ENCODE measurements at regions not wholly inside any gene's neighbourhood (a gene's known extent, or its start where the extent isn't known, plus 50 kb on each side); places are given as distances from the start of the nearest gene placed in this dataset.
"Not testable (repeated sequence)": the region's sequence is repeated elsewhere in the genome, so short reads cannot be mapped to it uniquely, and the experiment has no call there.

DNA sequence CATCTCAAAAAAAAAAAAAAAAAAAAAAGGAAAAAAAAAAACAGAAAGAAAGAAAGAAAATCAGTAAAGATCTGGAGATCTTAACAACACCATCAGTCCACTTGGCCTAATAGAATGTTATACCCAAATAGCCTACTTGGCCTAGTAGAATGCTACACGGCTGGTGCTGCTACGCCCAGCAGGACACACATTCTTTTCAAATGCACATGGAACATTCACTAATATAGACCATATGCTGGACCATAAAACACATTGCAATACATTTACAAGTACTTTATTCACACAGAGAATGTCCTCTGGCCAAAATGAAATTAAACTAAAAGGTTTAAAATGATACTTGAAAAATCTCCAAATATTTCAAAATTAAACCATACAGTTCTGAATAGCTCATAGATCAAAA, 80.0 kb upstream of the TNFAIP3 start:
- DNase-seq = no peak

DNA sequence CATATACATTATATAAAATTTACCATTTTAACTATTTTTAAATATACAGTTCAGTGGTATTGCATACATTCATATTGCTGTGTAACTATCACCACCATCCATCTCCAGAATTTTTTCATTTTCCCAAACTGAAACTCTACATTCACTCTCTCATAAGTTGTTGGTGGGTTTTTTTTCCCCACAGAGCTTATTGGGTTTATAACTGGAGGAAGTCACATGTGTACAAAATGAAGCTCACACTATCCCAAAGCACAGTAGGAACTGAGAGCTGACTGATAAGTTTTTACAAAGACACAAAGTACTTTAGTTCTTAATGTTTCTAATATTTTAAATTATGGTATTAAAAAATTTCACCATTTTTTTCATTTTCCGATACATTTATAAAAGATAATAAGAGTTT, 78.8 kb upstream of the TNFAIP3 start:
- no peak for DNase-seq

DNA sequence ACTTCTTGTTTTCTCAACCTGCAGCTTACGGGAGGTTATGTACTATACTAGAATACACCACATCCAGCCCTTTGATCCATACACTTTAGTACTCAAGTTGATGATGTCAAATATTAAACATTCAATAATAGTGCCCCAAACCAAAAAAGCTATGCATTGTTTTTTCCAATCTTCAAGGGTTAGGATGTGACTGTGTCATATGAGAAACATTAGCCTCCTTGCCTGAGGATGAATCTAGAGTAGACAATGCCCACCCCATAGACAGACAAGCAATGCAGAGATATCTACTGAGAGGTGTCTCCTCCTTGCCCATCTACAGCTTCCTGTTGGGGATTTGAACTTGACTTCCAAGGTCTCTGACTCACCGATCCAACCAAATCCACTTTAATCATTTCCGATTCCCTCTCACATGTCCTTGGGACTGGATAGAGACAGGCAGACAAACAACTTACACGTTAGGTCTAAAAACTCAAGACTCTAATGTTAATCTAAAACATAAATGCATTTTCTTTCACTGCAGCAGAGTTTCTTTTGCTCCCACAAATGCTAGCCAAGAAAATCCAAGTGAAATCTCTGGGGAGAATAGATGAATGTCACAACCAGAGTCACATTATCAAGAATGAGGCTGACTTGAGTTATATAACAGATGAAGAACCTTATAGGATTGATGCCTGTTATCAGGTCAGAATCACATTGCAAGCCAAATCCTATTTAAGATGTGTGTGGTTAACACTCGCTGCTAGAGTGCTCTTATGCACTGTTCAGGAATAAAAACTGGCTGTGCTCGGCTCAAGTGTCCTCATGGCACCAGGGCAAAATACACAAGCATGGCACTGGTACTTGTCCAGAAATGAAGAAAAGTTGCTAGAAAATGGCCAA, 75.5 kb upstream of the TNFAIP3 start:
- DNase-seq = no peak

DNA sequence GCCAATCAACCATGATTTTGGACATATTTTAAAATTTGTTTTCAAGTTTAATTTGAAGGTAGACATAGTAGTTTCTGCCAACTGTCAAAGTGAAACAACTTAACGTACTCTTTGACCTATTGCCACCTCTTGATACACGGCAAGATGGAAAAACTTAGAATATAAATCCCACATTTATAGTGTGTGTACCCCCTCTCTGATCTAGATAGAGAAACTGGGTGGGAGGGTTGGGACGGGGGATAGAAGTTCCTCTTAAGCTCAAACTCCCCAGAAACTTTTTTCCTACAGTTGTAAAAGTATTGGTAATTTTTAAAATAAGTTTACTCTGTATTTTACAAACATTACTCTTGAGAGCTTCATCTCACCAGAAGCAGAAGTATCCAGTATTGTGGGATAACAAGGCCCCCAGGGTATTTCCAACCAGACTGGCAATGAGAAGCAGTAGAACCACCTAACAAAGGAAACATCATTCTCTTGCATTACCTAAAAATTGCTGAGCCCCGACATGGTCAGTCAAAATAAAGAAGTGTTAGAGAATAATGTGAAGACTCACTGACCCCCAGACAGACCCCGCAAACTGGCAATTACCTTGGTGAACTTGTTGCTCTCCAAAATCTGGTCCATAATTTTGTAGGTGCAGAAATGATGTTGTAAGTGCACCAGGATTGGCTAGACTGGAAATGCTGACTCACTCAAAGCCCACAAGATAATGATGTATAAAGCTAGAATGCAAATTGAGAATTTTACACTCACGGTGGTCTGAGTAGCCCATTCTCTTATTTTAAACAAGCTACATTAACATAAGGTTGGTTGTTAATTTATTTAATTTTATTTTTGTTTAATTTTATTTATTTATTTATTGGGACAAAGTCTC, 74.7 kb upstream of the TNFAIP3 start:
- no peak for DNase-seq

DNA sequence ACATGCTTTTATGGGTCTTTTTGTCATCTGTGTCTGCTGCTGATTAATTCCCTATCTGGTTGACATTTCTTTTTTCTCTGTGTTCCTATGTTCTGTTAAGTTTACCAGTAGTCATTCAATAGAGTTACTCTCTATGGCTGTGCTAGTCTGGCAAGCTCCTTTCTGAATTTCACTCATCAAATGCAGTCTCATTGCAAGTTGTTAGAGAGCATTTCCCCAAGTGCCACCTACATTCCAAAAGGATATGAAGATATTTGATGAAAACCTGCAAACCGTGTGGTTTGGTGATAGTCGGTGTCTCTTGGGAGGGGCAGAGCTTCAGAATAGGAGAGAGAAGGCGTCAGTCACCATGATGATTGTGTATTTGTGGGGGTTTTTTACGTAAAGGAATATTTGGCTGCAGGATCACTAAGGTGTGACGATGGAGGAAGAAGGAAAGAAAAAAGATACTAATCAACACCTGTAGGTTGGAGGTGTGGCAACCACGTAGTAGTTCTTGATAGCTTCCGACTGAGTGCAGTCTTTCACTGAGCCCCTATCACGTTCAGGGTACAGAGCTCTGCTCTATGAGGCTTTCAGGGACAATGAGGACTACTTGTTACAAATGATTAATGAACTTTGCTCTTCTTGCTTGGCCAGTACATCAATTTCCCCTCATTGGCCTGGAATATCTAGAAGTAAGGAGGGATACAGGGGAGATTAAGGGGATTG, 73.1 kb upstream of the TNFAIP3 start:
- no peak for DNase-seq

DNA sequence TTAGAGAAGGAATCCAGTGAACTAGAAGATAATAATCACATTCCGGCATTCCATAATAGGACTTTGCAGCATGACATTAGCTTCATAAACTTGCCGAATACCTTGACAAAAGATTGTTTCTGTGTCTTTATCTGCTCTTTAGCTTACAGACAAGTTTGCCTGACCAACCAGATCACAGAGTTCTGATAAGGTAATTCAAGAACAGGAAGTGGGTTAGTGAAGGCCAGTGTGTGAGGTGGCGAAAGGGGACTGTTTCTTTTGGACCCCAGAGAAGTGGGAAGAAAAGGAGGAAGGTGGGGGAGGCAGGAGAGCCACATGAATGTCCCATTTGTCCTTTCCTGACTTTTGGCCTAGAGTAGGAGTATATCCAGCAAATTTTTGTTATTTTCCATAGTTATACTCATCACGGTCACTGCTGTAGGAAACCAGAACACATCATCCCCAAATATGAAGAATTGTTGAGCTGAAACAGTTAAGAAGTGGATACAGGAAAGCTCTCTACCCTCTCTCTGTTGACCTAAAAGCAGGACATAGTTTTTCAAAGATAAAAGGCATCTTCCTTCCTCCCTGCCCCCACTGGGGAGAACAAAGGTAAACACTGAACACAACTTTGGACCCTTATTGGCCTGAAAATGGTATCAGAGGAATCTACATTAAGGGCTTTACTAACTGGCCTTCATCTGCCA, 72.4 kb upstream of the TNFAIP3 start:
- no peak for DNase-seq

DNA sequence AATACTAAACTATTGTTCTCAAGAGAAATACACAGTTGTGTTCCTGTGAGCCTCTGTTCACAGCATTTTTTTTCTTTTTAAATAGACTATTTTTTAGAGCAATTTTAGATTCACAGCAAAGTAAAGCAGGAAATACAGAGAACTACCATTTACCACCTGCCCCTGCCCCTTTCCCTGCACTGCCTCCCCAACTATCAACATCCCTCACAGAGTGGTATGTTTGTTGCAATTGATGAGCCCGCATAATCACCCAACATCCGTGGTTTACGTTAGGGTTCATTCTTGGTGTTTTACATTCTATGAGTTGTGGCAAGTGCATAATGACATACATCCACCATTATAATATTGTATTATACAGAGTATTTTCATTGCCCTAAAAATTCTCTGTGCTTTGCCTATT, 71.6 kb upstream of the TNFAIP3 start:
- no peak for DNase-seq

DNA sequence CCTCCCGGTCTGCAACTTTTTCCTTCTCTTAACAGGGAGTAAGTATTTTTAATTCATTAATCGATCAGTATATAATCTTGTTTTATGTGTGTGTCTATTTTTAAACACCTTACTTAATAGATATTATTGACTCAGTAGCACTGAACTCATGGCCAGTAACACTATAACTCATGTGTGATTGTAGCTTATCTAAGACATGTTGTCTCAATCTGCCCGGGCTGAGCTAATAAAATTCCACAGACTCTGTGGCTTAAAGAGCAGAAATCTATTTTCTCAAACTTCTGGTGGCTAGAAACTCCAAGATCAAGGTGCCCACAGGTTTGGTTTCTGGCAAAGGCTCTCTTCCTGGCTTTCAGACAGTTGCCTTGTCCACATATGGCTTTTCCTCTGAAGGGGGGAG, 68.8 kb upstream of the TNFAIP3 start:
- no peak for DNase-seq

DNA sequence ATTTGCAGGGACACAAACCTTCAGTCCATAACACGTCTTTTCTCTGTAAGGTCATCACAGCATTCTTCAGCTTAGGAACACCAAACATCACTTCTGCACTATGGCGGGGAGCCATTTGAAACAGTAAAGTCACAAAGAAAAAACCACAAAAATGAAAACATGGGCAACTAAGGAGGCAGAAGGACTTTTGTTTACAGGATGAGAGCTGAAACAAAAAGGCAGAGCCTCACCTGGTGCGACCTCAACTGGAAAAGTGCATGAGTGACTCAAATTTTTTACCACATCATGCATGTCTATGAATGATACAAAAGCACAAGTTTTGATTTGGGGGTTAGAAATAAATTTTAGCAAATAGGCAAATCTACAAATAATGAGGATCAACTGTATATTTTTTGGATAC, 68.2 kb upstream of the TNFAIP3 start:
- DNase-seq = no peak

DNA sequence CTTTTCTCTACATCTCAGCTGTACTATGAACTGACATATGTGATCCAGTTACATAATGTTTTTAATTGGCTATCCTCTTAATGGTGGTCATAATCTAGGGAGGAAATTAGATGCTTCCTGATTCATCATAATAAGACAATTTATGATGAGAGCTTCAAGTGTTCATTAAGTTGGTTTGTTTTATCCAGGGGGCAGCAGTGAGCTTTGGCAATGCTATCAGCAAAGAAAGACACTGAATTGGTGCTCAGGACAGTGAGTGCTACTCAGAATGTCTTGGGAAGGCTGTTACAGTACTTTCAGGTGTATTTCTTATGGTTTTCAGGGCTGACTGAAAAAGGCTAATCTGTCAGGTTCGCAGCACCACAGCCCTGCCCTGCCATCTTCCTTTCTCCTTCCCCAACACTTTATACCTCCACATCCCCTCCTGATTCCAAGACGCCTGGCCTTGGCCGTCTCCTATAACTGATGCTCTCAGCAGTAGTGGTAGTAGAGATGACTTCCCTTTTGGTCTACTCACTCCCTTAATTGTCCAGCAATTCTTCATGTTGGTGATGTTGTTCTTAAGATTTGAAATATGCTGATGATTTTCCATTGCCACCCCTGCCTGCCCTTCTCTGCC, 67.0 kb upstream of the TNFAIP3 start:
- DNase-seq = no peak

DNA sequence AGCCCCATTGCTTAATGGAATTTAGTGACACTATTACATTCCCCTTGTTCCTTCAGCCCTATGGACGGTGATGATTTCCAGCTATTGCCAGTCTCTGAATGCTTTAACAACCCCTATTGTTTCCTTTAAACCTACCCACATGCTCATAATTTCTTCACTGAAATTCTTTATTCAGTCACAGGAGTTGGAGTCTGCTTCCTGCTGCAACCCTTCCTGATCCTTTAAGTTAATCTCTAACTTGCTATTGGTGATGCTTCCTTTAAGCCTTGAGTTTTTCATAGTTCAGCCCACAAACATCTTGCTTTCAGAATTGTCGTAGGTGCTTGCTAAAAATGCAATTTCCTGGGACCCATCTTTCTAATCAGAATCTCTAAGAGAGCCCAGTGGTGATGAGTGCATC, 66.3 kb upstream of the TNFAIP3 start:
- no peak for DNase-seq

DNA sequence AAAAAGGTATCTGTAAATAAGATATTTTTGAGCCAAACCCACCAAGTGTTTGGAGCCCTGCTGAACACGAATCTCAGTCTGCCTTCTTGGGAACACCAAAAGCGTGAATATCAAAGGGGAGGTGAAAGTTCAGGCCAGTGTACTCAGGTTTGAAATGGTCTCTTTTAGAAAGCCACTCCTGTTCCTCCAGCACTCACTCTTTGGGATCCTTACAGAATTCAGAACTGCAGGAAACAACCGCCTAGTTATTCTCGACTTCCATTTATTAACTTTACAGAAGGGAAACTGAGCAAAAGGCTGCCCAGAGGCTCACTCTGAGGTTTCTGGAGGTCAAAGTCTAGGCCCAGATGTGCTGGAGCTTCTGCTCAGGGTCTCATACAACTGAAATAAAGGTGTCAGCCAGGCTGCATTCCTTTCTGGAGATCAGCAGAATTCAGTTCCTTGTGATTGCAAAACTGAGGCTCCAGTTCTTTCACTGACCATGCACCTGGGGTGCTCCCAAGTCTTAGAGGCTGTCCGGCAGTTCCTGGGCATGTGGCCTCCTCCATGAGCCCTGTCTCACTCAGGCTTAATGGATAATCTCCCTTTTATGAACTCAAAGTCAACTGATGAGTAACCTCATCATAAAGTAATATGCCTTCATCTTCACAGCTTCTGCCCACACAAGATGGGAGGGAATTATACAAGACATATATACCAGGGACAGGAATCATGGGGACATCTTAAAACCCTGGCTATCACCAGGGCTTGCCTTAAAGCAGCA, 65.5 kb upstream of the TNFAIP3 start:
- no peak for DNase-seq

DNA sequence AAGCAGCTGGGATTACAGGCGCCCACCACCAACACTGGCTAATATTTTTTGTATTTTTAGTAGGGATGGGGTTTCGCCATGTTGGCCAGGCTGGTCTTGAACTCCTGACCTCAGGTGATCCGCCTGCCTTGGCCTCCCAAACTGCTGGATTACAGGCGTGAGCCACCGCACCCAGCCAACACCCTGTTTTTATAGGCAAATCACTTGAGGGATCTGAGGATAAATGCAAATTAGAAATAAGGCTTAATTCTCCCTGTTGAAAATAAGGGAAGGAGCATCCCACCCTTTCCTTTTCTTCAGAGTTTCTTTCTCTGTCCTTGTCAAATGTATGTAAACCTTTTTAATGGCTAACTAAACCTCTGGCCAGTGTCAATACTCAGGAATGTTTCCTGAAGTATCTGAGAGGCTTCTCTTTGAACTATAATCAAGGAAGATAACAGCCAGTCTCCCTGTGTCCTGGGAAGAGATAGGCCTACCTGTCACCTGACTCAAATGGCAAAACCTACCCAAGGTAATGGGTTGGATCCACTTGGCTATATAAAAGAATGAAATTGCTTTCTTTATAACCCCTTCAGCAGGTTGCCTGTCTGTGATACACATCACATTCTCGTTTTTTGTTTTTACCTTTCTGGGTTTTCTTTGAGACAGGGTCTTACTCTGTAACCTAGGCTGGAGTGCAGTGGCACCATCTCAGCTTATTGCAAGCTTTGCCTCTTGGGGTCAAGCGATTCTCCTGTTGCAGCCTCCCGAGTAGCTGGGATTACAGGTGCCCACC, 64.5 kb upstream of the TNFAIP3 start:
- DNase-seq = no peak

DNA sequence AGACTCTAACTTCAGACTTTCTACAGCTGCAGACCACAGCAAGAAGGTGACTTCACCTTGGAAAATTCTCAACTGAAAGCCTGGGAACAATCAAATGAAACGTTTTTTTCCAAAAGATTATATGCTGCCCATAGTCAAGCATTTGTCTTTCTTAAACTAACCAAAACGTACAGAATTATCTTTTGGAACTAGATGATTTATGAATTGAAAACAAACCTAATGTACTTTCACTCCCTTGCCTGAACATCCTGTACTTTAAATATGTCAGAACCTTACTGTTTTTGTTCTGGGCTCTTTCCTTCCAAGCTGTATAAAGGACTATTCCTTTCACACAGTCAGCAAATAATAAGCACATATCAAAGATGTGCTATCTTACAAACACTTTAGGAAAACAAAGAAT, 62.4 kb upstream of the TNFAIP3 start:
- DNase-seq = no peak

DNA sequence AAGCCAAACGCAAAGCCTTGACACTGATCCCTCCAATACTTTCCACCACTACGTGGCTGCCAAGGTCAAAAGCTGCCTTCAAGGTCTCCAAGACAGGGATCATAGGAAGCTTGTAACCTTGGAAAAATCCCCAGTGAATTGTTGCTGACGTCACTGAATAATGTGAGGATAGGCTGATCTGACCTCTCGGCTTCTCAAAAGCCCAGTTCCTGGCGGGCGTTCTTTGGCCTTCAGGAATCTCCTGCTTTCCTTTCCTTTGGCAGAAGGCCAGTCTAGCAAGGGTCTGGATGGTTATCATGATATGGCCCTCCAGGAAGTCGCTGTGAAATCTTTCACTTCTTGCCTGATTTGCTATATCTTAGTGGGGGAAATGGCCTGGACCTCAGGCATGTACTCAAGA, 61.4 kb upstream of the TNFAIP3 start:
- DNase-seq = no peak

DNA sequence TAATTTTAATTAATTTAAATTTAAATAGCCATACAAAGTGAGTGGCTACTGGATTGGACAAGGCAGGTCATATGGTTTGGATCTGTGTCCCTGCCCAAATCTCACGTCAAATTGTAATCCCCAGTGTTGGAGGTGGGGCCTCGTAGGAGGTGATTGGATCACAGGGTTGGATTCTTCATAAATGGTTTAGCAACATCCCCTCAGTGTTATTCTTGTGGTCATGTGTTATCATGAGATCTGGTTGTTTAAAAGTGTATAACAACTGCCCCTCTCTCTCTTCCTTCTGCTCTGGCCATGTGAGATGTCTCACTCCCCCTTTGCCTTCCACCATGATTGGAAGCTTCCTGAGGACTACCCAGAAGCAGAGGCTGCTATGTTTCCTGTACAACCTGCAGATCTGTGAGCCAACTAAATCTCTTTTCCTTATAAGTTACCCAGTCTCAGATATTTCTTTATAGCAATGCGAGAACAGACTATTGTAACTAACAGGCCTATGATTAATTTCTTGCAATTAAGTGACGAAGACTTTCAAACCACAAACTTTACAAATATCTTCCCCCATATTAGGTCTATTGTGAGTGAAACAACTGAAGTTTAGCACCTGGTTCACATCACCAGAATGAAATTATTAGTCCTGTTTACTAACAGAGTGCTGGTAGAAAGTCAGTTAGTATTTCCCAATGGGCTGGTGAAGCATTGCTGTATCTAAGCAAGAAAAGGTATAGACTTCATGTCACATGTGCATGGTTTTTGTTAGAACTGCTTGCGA, 60.0 kb upstream of the TNFAIP3 start:
- no peak for DNase-seq

DNA sequence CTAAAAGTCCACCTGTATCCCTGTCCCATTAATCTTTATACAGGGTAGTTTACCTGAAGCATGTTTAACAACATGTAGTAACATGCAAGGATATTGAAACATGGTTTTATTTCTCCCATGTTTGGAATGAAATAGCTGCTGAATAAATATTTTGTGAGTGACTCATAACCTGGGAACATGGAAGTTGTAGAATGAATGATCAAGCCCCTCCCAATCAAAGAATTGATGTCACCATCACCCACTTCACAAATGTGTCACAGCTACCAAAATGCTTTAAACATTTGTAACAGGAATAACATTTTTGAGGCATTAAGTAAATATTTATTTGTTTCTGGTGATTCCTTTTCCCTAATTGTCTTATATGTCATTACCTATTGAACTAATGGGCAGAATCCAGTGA, 58.9 kb upstream of the TNFAIP3 start:
- DNase-seq = no peak

DNA sequence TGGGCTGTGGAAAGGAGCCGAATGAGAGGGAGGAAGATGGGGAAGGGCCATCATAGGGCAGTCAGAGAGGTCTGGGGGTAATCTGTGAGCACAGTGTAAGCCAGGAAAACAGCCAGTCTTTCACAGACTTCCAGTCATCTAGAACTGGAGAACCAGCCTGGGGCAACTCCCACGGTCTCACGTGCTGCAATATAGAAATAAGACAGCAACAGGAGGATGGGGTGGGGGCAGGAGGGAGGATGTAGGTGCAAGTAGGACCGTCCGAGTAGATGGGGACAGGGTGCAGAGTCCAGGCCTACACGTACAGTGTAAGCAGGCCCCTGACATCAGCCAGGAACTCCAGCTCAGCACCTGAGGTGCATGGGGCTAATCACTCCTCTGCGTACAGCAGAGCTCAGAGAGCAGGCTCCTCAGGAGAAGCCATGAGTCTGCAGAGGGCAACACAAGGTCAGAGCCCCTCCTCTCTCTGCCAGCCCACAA, 58.2 kb upstream of the TNFAIP3 start:
- no peak for DNase-seq

DNA sequence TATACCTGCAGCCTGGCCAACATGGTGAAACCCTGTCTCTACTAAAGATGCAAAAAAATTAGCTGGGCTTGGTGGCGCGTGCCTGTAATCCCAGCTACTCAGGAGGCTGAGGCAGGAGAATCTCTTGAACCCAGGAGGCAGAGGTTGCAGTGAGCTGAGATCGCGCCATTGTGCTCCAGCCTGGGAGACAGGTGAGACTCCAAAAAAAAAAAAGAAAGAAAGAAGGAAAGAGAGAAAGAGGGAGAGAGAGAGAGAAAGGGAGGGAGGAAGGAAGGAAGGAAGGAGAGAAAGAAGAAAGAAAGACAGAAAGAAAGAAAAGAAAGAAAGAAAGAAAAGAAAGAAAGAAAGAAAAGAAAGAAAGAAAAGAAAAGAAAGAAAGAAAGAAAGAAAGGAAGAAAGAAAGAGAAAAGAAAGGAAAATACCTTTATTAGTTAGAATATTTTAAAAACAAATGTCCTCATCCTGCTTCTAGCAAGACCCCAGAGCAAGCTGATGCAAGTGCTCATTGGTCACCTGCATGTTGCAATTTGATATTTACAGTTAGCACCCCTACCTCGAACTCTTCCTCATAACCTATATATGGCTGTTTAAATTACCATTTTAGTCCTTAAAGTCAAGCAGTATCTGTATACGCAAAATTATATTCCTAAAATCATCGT, 57.0 kb upstream of the TNFAIP3 start:
- not testable (repeated sequence) for DNase-seq
